GM06990 (cell line): ENCODE measurements at regions not wholly inside any gene's neighbourhood (a gene's known extent, or its start where the extent isn't known, plus 50 kb on each side); places are given as distances from the start of the nearest gene placed in this dataset.

Experiments used
- DNase-seq: peaks from one replicate; pipeline ENCODE4 v3.0.0-alpha.2; 2011; ENCODE audit not compliant: insufficient read length; ENCODE audit errors: extremely low read depth
- H3K27me3 ChIP-seq: replicated peaks from 2 replicates; pipeline ENCODE4 v1.6.0; 2011; ENCODE audit warnings: low read length; ENCODE audit not compliant: control insufficient read depth, insufficient read depth
- H3K36me3 ChIP-seq: 2 replicates; pipeline ENCODE4 v1.5.1; 2011; ENCODE audit warnings: low read length; ENCODE audit not compliant: control insufficient read depth, insufficient read depth
- H3K4me3 ChIP-seq: replicated peaks from 2 replicates; pipeline ENCODE4 v1.5.1; 2011; ENCODE audit warnings: low read depth, mild to moderate bottlenecking, control low read depth, low read length
- CTCF ChIP-seq: IDR thresholded peaks from 2 replicates; pipeline ENCODE4 v1.5.1; 2011; ENCODE audit warnings: low read length, control low read depth, mild to moderate bottlenecking, inconsistent platforms; ENCODE audit not compliant: insufficient read depth, poor library complexity, severe bottlenecking

- no peak for DNase-seq
- H3K4me3 ChIP-seq, result no peak overlapping the region
- H3K27me3 ChIP-seq, result no peaks in the 10 kb centered on the region
- H3K36me3 ChIP-seq, result no peaks in the 10 kb centered on the region
- TF ChIP-seq CTCF, result no peak
These were observed 77.0 kb upstream of the FXR1 start for GRCh38 chr3:180835501-180835900.

GRCh38 chr3:180836766-180837165, 75.7 kb upstream of the FXR1 start:
- no peaks in the 10 kb centered on the region for H3K27me3 ChIP-seq
- H3K36me3 ChIP-seq, result no peaks in the 10 kb centered on the region
- no peak overlapping the region for H3K4me3 ChIP-seq
- no peak for DNase-seq
- no peak for TF ChIP-seq CTCF

GRCh38 chr3:180854887-180855286, 57.6 kb upstream of the FXR1 start:
- no peak for TF ChIP-seq CTCF
- no peak overlapping the region for H3K4me3 ChIP-seq
- H3K27me3 ChIP-seq, result no peaks in the 10 kb centered on the region
- no peak for DNase-seq
- H3K36me3 ChIP-seq, result no peaks in the 10 kb centered on the region

- Histone ChIP-seq H3K27me3 (no peaks in the 10 kb centered on the region), H3K4me3 (no peak overlapping the region), H3K36me3 (no peaks in the 10 kb centered on the region)
- peak; percentile 37 for TF ChIP-seq CTCF
- DNase-seq, result no peak
These were observed 57.1 kb upstream of the FXR1 start for GRCh38 chr3:180855364-180855763.

- Histone ChIP-seq H3K27me3 (no peaks in the 10 kb centered on the region), H3K36me3 (no peaks in the 10 kb centered on the region)
- no peak for TF ChIP-seq CTCF
These were observed 56.5 kb upstream of the FXR1 start for GRCh38 chr3:180855956-180856355.

GRCh38 chr3:180860180-180860858, 52.2 kb upstream of the FXR1 start:
- TF ChIP-seq CTCF, result no peak
- DNase-seq, result no peak
- no peak overlapping the region for H3K4me3 ChIP-seq
- no peaks in the 10 kb centered on the region for H3K27me3 ChIP-seq
- H3K36me3 ChIP-seq, result no peaks in the 10 kb centered on the region

More at GRCh38 chr3:180855956-180856355, 56.5 kb upstream of the FXR1 start:
- no peak for DNase-seq
- H3K4me3 ChIP-seq, result no peak overlapping the region
